NCI-H187 (cell line): ENCODE measurements at regions not wholly inside any gene's neighbourhood (a gene's known extent, or its start where the extent isn't known, plus 50 kb on each side); places are given as distances from the start of the nearest gene placed in this dataset.
A peak's percentile ranks its signal among the peaks of the same experiment; 100 is the strongest.

Experiments used
- DNase-seq, 2 experiments: peaks; one replicate each; lab custom pipeline; 2025; lab: John Stamatoyannopoulos, UW

DNA sequence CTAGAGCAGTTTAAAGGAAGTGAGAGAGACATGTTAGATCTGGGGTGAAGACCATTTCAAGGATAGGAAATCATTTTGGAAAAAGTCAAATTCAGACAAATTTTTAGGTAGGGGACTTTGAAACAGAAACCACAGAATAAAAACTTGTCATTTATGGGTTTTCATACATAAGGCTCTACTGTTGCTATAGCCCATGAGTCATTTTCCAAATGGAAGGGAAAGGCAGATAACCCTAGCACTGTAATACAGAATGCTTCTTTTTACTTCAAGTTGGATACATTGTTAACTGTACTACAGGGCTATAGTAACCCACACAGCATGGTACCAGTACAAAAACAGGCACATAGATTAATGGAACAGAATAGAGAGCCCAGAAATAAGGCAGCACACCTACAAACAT, 455.4 kb downstream of the EBF1 start:
- DNase-seq = no peak

DNA sequence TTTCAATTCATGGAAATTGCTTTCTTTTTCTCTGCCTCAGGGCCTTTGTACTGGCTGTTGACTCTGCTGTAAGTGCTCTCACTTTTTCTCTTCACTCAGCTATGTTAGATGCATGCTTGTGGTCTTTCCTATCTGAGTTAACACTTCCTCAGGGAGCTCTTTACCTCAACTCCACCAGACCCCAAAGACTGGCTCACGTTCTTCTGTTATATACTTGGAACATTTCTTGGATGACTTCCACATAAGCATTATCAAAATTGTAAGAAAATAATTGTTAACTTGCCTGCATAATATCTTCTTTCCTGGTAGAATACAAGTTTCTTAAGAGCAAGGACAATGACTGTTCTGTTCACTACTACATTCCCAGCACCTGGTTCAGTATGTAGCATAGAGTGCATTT, 455.9 kb downstream of the EBF1 start:
- no peak for DNase-seq

DNA sequence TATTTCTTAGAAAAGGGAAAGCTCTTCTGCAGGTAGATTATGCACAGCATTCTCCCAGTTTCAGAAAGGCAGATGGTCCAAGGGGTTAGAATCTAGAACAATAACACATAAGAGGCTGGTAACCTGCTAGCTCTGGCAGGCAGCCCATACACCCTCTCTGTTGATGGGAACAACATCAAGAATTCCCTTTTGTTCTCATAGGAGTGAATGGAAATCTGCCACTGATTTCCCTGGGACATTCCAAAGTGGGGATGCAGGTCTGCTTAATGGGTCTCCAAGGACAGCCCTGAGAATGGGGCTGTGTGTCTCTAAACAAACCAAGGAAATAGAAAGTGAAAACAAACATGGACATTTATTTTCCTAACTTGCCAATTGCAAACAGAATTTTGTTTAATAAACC, 456.8 kb downstream of the EBF1 start:
- DNase-seq = no peak

GRCh38 chr5:158641016-158641415, 458.7 kb downstream of the EBF1 start:
- no peak for DNase-seq

DNA sequence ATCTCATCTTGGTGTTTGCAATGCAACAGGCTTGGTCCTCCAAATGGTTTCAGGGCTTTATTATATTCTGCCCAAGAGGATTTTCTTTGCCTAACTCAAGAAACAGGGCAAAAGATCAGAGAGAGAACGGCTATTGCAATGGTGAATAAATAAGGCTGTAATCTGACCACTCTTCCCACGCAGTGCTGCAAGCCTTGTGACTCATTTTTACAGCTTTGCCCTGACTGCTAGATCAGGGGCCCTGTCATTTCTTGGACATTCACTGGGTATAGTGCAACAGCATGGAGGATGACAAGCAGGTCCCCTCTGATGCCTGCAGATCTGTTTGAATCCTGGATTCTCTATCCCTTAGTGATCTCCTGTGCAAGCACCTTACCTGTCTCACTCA, 459.1 kb downstream of the EBF1 start:
- DNase-seq = no peak

DNA sequence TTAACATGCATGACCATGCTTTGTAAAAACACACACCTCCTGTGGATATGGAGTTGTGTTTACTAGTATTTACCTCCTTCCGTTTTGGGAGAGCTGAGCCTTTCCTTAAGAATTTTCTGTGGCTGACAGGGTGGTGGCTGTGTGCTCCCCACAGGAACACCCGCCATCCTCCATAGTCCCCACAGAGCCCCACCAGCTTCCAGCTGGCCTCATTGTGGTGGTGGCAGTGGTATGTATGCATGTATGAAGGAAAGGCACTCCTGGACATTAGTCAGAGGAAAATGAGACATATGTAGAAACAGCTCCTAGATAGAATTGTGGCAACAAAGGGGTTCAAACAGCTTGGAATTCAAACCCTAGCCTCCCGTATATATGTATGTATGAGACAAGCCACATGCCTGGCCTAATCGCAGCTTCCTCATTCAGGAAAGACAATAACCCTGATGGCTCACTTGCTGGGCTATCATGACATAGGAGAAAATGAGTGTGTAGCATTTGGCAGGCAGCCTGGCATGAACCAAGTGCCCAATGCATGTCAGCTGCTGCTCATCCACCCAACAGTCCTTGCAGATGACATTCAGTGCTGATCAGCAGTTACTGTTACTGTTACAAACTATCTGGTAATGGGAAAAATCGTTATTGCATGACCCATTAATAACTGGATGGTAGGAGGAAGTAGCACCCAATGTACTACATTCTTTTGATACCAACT, 459.7 kb downstream of the EBF1 start:
- no peak for DNase-seq

DNA sequence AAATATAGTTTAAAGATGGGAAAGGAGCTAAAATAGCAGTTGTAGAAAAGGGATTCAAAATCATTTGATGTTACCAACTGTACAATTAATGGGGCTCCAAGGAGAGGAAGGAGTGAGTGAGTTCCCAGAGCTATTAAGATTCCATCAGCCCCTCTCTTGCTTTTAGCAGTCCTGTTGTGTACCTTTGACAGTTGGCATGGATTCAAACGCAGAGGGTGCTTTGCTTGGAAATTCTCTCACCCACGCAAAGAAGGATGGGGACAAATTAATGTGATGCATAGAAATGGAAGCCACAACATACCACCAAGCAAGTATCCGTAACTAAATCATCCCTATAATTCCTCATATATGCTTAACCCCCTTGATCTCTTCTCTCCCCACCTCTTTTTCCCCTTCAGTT, 461.3 kb downstream of the EBF1 start:
- DNase-seq = no peak

- DNase-seq = no peak
Measured at GRCh38 chr5:158637039-158637438, 462.7 kb downstream of the EBF1 start.

GRCh38 chr5:158635565-158635964, 464.2 kb downstream of the EBF1 start:
- DNase-seq = no peak

DNA sequence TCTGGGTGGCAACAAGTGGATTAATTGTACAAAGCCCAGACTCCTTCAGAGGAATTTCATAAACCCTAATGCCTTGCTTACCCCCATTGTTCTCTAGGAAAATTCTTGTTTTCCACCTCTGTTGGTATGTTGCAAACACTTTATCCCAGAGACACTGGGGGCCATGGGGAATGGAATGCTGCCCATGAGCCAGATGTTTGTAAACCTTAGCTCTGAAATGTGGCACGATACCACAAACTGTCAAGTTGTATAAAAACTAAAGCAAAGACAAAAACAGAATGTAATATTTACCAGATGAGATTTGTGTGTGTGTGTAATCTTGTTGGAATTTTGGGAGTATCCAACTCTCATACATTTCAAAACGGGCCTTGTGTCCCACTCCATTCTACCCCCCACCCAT, 465.0 kb downstream of the EBF1 start:
- no peak for DNase-seq

DNA sequence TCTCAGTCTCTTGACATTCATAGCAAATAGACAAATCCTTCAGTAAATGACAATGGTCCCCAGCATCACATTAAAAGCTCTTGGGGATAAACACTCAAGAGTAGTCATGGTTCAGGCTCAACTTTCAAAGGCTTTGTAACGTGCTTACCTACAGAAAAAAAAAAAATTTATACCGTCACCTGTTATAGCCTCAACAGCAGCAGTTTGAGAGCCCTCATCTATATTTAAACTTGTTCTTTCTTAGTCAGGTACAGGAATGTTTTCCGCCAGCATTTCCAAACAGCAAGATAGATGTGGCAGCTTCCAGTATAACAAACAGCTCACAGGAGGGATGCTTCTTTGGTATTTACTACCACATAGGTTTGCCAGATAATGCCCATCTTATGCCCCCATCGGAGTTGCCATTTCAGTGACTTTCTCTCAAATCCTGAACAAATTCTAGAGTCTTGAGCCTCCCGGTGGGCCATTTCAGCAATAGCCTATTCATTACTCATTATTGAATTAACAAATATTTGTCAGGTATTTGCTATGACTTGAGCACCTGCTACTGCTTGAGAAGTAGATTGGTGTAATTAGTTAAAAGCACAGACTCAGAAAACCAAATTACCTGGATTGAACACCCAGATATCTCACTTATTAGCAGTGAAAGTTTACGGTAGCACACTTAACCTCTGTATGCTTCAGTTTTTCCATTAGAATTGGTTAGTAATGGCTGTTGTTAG, 470.0 kb downstream of the EBF1 start:
- DNase-seq = peak; percentile 75

DNA sequence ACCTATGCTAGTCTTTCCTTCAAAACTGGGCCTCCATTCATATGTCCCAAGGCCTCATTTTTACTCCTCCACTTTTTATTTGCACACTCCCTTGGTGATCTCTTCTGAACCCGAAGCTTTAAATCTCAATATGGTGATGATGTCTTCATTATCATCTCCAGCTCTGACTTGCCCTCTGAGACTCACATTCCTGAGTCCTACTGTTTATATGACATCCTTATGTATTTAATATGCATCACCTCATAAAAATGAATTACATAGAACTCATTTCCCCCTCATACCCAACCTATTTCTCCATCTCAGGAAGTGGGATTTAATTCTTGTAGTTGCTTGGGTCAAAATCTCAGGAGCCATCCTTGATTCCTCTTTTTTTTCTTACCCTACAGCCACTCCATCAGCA, 473.0 kb downstream of the EBF1 start:
- no peak for DNase-seq

DNA sequence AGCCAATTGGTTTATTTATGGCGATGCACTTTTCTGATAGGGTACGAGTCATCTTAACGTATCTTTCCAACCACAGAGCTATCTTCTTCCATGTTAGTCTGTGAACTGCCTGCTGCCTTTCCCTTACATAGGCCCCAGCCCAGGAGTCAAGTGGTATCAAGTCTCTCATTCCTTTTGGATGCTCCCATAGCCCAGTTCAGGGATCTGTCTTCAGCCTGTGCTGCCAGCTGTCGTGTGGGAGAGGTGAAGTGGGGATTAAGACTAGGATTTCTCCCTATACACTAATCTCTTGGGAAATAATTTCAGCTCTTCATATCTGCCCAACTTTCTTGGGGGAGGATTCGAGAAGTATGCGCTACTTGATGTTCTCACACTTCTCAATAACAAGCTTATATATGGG, 475.7 kb downstream of the EBF1 start:
- no peak for DNase-seq

DNA sequence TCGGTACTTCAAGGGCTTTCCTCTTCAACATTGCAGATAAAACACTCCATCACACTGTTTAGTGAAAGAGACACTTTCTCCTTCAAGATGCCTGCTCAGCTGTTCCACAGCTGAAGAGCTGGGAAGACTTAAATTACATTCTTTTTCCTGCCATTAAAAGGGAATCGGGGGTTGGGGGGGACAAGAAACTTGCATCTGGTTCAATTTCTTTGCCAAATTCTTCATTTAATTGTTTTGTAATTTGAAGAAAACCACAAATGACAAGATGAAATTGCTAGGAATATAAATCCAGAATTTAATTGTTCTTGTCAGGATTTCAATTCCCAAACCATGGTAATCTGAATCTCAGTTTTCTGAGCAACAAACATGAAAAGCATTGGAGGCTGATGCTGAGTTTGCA, 478.3 kb downstream of the EBF1 start:
- DNase-seq = peak in 1 of 2 experiments; percentile 4

GRCh38 chr5:158619083-158619788, 480.5 kb downstream of the EBF1 start:
- DNase-seq = no peak

GRCh38 chr5:158618256-158618655, 481.5 kb downstream of the EBF1 start:
- no peak for DNase-seq

DNA sequence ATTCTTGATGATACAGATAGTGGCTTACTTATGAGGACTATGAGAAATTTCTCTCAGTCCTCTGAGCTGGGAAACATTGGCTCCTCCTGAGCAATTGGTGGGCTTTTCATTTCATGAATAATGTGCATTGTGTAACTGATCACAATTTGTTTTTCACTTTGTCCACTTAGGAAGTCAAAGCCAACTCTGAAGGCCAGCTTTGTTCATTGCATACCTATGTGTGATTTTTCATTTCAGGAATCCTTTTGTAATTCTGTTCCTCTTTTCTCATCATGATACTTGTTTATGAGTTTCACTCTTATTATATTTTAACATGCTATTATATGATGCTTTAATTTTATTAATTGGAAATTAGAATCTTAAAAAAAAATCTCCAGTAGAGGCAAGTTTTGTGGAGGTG, 483.0 kb downstream of the EBF1 start:
- DNase-seq = no peak

DNA sequence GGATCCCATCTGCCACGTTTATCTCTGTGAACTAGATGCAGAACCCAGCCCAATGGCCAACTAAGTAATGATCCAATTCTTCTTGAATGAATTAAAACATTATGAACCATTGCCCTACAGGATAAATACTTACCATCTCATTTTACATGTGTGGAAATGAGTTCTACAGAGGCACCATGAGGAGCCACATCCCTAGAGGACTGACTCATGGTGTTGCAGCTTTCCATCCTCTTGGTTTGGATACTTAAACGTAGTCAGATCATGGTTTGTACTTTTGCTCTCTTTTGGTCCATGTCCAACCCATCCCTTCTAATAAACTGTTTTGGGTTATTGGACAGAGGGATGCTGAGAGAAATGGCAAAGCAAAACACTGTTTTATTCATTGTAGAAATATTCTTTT, 484.8 kb downstream of the EBF1 start:
- DNase-seq = no peak

DNA sequence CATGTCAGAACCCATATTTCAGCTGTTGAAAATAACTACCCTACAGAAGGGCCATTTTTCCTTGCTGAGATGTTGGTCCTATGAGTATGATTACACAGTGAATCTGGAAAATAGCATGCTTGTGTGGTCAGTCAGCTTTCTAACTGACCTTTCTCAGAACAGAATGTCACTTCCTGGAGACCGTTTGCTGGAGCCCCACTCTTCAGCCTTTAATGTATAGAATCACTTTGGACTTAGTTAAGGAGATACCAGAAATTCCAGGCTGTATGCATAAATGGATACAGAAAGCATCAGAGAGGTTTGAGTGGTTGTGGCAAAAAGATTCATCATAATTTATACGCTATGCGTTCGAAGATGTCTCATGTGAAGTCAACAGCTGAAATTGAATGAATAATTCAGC, 488.1 kb downstream of the EBF1 start:
- no peak for DNase-seq

DNA sequence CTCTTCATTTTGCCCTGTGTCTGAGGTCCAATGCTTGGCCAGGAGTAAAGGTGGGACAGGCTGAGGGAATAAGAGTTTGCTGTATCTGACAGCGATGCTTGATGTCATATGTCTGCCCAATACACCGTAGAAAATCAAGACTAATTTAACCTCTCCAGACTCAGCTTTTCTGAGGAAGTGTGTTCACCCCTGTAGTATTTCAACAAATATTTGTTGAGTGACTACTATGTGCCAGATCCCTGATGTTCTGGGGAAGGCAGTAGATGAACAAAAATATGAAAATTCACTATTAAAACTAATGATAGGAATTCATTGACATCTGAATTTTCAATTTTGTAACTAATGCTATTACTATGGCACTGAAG, 489.7 kb downstream of the EBF1 start:
- no peak for DNase-seq

DNA sequence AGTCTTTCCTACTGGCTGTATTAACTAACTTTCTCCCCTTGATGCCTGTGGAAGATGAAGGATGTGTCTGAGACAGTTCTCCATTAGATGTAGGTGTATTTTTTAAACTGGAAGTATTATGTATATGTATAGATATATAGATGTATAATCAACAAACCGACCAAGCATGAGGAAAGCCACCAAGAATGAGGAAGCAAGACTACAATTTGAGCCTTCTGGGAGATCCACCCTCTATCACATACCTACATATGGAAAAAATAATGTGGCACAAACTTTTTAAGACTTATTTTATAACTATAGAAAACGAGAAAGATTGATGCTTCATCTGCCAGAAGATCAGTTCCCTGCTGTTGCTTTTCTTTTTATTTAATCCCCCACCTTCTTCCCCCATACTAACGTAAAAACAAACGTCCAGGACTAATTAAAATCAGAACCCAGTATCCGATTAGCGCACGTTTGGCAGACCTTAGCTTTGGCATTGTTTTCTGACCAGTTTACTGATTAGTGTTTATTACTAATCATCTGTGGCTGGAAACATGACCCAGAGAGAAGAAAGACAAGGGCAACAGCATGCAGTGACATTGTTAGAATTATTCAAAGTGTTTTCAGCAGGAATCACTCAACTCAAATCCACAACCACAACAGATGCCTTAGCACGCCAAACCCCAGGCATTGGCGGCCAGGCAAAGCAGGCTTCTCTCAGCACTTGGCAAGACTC, 490.2 kb downstream of the EBF1 start:
- no peak for DNase-seq

GRCh38 chr5:158607088-158607487, 492.6 kb downstream of the EBF1 start:
- no peak for DNase-seq

GRCh38 chr5:158606233-158606632, 493.5 kb downstream of the EBF1 start:
- no peak for DNase-seq
